HG02852 (cell line): ENCODE measurements at regions not wholly inside any gene's neighbourhood (a gene's known extent, or its start where the extent isn't known, plus 50 kb on each side); places are given as distances from the start of the nearest gene placed in this dataset.
"Not testable (repeated sequence)": the region's sequence is repeated elsewhere in the genome, so short reads cannot be mapped to it uniquely, and the experiment has no call there.

Source experiments
- ATAC-seq: cut with Tn5 transposase; IDR thresholded peaks from one replicate; pipeline ENCODE4 v1.9.1; 2021; ENCODE audit warnings: mild to moderate bottlenecking, moderate library complexity; ENCODE audit not compliant: unreplicated experiment

DNA sequence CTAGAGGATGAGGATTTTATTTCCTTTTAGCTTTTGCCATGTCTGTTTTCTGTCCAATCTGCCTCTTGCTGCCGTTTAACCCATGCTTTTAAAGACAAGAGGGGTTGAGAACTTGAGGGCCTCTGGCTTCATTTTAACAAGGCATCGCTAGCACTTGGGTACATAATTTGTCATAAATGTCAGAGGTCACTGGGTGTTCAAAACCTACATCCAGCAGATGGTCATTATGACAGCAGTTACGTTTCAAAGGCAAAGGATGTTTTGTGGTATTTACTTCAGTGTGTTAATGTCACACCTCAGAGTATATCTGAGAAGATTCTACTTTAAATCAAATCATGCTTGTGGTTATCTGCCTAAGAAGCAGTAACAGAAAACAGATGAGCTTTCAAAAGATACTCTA lies 918.3 kb downstream of the NR2F1-AS1 start:
- no peak for ATAC-seq

DNA sequence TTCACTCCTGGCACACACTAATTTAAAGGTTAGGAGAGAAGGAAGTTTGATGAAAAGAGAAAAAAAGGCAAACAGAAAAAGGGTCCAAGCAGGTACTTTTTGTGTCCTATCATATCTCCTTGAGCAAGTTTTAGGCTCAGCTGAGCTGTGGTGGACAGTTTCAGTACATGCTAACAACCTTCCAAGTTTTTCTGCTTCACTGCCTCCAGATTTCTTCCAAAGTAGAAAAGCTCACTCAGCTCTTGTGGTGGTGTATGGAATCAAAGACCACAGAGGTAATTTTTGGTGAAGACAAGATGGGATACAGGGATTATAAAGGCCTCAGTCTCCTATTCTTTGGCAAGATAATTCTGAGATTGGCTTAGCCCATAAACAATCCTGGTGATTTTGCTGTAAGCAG lies 921.8 kb downstream of the NR2F1-AS1 start:
- ATAC-seq: no peak

DNA sequence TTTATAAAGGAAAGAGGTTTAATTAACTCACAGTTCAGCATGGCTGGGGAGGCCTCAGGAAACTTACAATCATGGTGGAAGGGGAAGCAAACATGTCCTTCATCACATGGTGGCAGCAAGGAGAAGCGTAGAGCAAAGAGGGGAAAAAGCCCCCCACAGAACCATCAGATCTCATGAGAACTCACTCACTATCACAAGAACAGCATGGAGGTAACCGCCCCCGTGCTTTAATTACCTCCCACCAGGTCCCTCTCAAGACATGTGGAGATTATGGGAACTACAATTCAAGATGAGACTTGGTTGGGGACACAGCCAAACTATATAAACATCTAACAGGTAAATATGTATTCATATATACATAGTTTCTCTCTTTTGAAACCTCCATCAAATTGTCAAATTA lies 926.4 kb downstream of the NR2F1-AS1 start:
- ATAC-seq: not testable (repeated sequence)

- ATAC-seq: no peak
Observed at GRCh38 chr5:92653730-92654461, 927.1 kb downstream of the NR2F1-AS1 start.

GRCh38 chr5:92652756-92653155 lies 928.3 kb downstream of the NR2F1-AS1 start:
- ATAC-seq: no peak

- ATAC-seq: no peak
Observed at GRCh38 chr5:92644266-92644886, 936.6 kb downstream of the NR2F1-AS1 start.

- ATAC-seq: no peak
Observed at GRCh38 chr5:92641031-92641962, 939.7 kb downstream of the NR2F1-AS1 start.

GRCh38 chr5:92640340-92640739 lies 940.7 kb downstream of the NR2F1-AS1 start:
- no peak for ATAC-seq

- no peak for ATAC-seq
Observed at GRCh38 chr5:92637960-92638359, 943.1 kb downstream of the NR2F1-AS1 start.

- ATAC-seq: no peak
Observed at GRCh38 chr5:92637247-92637646, 943.8 kb downstream of the NR2F1-AS1 start.

GRCh38 chr5:92635001-92635461 lies 946.0 kb downstream of the NR2F1-AS1 start:
- ATAC-seq: no peak

- no peak for ATAC-seq
Observed at GRCh38 chr5:92633875-92634487, 947.0 kb downstream of the NR2F1-AS1 start.

GRCh38 chr5:92633176-92633575 lies 947.8 kb downstream of the NR2F1-AS1 start:
- no peak for ATAC-seq

GRCh38 chr5:92631237-92631701 lies 949.8 kb downstream of the NR2F1-AS1 start:
- not testable (repeated sequence) for ATAC-seq

- ATAC-seq: no peak
Observed at GRCh38 chr5:92629574-92629973, 951.4 kb downstream of the NR2F1-AS1 start.

DNA sequence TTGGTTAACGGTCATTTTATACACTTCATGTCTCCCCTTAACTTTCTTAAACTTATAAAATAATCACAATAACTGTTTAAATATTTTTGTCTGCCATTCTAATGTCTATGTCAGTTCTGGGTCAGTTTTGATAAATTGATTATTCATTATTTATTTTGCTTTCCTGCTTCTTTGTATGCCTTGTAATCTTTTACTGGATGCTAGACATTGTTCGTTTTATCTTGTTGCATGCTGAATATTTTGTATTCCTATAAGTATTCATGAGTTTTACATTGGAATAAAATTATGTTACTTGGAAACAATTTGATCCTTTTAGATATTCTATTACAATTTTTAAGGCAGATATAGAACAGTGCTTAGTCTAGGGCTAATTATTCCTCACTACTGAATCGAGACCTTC lies 952.0 kb downstream of the NR2F1-AS1 start:
- no peak for ATAC-seq

DNA sequence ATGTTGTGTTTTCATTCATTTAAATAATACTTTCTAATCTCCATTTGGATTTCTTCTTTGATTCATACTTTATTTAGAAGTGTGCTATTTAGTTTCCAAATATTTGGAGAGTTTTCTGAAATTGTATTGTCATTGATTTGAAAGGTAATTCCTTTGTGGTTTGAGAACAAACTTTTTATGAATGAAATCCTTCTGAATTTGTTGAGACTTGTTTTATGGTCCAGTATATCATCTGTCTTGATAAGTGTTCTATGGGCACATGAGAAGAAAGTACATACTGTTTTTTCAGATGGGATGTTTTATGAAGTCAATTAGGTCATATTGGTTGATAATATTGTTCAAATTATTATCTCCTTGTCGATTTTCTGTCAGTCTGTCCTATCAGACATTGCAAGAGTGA lies 953.8 kb downstream of the NR2F1-AS1 start:
- ATAC-seq: no peak

DNA sequence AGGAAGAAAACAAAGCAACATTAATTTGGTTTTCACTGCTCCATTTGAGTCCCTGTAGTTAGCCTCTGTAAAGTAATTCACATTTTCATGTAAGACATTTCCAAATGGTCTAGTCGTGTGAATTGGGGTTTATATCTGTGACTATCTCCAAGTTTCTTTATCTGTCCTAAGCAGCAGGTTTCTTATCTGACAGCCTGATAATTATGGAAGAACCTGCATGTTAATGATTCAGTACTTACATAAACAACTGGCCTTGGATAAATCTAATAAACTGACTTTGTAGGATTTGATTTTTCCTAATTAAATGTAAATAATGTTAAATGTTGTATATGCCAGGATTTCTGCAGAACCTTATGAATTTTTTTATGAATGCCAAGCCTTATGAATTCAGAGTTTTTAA lies 964.9 kb downstream of the NR2F1-AS1 start:
- no peak for ATAC-seq

DNA sequence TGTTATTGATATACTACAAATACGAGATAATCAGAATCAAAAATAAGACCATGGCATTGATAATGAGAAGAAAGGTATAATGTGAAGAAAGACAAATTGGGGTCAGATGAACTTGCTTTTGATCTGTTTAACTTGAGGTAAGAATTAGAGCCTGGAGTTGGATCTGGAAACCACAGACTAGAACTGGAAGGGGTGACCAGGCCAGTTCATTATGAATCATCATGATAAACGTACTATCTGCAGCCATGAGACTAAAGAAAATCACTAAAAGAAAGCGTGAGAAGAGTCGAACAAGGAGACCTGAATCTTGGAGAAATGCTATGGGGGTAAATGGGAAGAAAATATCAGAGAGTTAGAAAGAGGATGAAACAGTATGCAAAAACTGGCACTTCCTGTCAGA lies 967.5 kb downstream of the NR2F1-AS1 start:
- no peak for ATAC-seq

GRCh38 chr5:92610435-92610834 lies 970.6 kb downstream of the NR2F1-AS1 start:
- ATAC-seq: not testable (repeated sequence)

DNA sequence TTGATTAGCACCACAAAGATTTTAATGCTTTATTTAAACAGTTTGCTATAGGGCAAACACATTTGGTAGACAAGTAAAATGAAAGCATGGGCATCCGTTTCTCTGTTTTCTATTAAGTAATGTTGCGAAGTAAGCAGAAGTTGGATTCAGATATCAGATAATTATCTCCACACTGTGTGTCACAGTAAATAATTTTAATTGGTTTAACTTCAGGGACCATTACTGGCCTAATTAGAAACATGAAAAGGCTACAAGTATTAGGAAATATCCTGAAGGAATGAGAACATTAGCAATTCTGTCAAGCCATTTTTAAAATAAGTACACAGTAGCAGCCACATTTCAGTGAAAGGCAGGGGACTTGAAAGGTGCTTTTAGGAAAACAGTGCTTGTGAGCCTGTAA lies 975.4 kb downstream of the NR2F1-AS1 start:
- no peak for ATAC-seq
